Activated T-cell treated with anti-CD3 and anti-CD28 coated beads for 1 hour (primary cell): ENCODE measurements at regions not wholly inside any gene's neighbourhood (a gene's known extent, or its start where the extent isn't known, plus 50 kb on each side); places are given as distances from the start of the nearest gene placed in this dataset.
"Not testable (repeated sequence)": the region's sequence is repeated elsewhere in the genome, so short reads cannot be mapped to it uniquely, and the experiment has no call there.

Source experiments
- DNase-seq: peaks from one replicate; pipeline ENCODE4 v3.0.0-alpha.2; 2020; ENCODE audit warnings: low read depth

DNA sequence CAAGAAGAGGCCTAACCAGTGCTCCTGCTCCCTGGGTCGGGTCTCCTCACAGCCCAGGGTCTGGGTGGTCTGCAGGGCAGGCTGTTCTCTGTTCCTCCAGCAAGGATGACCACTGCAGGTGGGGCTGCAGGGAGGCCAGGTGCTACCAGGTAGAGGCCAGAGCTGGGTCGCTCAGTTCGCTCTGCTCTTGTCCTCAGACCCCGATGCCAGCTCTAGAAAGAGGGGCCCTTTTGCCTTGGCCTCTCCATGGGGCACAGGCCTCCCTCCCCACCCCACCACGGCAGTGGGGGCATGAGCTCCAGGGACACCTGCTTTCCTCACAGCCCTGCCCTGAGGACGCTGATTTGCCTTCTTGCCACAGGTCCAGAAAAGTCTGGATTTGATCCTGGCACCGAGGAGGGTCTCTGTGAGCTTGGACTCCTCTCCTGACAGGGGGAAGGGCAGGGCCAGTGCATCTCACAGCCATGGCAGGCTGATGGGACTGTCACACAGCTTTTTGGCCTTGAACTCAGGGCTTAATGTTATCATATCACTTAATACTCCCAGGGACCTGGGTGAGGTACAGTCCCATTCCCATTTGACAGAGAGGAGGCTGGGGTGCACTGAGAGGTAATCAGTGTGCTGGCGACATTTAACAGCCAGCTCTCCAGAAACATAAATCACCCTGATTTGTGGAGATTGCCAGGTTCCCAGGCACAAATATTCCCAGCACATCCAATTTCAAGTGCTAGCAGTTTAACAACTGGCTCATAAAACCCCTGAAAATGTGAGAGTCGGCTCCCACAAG is 273.0 kb upstream of the SFSWAP start:
- DNase-seq: no peak

DNA sequence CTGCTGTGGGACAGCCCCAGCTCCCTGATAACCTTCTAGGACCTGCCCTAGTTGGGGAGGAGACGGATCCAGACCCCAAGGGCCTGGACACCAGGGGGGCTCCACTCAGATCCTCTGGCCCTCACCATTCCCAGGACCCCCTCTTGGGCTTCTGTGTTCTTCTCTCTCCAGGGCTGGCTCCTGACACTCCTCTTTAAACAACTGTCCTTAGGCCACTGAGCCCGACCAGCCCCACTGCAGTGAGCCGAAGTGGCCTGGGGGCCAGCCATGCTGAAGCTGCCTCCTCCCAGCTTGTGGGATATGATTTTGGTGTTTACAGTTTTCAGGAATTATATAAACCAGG is 272.4 kb upstream of the SFSWAP start:
- not testable (repeated sequence) for DNase-seq

DNA sequence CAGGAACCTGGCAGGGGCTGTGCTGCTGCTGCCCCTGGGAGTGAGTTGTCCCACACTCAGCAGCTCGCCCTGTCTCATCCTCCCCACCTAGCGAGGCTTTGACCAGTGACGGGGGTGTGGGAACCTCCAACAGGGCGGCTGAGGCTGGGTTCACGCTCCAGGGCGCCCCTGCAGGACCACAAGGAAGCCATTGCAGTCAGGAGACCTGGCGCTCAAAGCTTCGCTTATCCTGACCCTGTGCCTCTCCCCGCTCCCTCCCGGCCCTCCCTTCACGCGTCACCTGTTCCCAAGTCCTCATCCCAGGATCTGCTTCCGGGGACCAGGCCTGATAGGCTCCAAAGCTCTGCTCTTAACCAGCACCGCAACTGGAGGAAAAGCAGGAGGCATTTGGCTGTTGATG is 272.0 kb upstream of the SFSWAP start:
- no peak for DNase-seq

DNA sequence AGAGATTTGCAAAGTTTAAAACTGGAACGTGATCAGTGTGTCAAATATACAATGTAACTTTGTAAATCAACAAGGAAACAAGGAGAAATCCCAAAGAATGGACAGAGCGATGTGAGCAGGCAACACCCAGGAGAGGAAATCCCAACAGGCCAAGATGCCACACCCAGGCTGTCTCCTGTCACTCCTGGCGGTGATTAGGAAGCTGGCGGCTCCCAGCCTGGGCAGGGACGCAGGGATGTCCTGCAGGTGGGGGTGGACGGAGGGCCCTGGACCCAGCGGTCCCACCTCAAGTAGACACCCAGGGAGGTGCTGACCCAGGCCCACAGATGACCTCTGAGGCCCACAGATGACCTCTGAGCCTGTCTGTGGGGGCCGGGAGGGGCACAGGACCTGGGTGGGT is 271.1 kb upstream of the SFSWAP start:
- not testable (repeated sequence) for DNase-seq

DNA sequence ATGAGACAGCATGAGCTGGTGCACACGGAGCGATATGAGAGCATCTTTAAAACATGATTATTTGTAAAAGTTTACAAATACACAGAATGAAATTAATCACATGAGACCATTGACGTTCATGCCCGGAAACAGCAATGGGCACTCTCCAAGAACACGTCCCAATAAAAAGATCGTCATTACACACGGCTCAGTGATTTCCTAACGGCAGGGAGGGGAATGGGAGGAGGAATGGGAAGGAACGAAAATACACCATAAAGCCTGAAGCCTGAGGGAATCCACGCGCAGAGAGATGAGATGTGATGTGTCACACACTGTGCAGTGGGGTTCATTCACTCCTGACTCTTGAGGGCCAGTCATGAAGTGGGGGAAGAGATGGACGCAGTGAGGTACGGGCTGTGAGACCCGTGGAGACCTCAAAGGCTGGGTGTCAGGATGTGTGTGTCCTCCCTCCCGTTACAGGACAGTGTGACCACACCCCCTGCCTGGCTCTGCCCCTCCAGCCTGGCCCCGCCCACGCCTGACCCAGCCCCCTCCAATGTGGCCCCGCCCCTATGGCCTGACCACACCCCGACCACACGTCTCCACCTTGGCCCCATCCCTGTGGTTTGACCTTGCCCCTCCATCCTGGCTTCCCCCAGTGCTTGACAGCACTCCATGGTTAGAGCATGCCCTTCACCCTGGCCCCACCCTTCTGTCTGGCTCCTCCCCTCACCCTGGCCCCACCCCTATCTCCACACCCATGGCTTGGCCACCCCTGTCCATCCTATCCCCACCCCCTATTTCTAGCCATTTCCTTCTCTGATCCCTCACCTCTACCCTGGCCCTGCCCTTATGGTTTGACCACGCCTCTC is 270.5 kb upstream of the SFSWAP start:
- not testable (repeated sequence) for DNase-seq

DNA sequence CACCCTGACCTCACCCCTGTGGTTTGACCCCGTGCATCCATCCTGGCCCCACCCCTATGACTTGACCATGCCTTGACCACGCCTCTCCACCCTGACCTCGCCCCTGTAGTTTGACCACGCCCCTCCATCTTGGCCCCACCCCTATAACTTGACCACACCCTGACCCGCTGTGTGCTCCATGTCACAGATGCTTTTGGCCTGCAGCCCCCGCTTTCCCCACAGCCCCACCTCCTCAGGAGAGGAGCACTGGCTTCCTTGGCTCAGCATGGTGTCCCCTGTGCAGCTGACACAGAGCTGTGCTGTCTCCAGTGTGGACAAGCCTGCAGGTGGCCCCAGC is 269.9 kb upstream of the SFSWAP start:
- DNase-seq: no peak

DNA sequence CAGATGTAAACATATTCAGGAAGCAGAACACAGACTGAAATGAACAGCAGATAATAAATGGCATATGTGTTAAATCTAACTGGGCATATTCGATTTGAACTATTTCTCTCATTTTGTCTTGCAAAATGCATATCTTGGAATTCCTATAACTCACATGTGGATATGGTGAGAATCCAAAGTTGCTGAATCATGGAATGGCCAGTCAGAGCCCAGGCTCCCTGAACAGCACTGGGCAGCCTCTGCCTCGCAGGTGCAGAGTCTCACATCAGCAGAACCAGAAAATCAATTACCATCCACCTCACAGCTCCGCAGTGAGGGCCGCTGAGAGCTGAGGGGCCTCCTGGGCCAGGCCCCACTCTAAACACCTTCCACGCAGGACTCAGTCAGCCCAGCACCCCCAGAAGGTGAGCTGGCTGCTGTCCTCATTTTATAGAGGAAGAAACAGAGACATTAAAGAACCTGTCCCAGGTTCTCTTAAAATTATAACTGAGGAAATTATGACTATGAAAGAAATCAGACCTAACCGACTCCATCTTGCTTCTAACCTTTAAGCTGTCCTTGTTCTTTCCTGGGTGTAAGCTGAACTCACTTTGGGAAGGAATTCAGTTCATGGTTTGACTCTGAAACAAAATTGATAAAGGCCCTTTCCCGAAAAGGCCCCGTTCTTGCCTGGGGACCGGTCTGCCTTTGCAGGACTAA is 269.1 kb upstream of the SFSWAP start:
- no peak for DNase-seq

DNA sequence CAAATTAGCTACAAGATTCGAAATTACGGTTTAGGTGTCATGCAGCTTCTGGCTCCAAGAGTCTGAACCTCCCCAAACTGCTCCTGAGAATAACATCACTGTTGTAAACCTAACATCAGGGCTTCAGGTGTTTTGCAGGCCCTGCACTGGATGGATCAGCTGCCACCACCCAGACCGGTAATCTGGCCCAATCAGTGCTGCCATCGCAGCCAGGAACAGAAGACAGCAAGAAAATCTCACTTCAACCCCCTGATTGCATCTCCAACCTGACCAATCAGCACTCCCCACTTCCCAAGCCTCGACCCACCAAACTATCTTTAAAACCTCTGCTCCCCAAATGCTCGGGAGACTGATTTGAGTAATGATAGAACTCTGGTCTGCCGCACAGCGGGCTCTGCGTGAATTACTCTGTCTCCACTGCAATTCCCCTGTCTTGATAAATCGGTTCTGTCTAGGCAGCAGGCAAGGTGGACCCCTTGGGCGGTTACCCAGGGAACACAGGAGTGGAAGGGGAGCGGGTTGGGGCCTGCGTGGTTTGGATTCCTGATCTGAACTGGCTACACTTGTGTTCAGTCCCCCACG is 268.5 kb upstream of the SFSWAP start:
- no peak for DNase-seq

DNA sequence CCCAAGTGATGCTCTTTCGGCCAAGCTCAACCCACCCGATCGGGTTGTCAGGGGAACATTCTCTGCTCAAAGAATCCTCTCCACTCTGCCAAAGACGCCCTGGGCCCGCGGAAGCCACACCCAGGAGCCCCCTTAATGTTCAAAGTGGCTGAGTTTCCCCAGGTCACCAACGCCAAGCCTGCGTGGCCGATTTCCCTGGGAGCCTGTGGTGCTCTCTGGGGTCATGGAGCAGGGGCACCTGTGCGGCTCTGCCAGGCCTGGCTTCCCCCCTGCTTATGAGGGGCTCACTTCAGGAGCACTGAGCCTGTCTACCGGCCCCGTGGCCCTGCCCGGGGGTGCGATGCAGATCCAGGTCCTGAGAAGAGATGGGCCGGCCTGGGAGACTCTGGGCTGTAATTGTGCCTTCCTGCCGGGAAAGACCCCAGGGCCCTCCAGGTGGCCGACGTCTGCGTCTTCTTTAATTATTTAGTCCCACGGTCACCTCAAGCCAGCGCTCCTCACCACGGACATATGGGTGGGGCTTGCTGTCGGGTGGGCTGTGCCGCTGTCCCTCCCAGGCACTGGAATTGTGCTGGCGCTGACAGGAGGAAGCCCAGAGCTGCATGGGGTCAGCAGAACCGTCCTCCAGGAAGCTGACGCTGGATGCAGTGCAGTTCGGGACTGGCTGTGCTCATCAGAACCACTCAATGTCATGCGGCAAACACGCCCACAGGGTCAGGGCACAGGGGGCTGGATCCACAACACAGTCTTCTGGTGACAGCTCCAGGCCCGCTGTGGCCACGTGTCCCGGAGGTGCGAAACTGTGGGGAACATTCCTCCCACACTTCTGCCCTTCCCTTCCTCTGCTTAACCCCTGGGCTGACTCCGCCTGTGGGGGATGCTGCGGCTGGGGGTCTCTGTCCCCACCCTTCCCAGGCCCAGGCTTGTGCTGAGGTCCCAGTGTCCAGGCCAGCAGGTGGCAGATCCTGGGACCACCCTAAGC is 267.6 kb upstream of the SFSWAP start:
- DNase-seq: no peak

DNA sequence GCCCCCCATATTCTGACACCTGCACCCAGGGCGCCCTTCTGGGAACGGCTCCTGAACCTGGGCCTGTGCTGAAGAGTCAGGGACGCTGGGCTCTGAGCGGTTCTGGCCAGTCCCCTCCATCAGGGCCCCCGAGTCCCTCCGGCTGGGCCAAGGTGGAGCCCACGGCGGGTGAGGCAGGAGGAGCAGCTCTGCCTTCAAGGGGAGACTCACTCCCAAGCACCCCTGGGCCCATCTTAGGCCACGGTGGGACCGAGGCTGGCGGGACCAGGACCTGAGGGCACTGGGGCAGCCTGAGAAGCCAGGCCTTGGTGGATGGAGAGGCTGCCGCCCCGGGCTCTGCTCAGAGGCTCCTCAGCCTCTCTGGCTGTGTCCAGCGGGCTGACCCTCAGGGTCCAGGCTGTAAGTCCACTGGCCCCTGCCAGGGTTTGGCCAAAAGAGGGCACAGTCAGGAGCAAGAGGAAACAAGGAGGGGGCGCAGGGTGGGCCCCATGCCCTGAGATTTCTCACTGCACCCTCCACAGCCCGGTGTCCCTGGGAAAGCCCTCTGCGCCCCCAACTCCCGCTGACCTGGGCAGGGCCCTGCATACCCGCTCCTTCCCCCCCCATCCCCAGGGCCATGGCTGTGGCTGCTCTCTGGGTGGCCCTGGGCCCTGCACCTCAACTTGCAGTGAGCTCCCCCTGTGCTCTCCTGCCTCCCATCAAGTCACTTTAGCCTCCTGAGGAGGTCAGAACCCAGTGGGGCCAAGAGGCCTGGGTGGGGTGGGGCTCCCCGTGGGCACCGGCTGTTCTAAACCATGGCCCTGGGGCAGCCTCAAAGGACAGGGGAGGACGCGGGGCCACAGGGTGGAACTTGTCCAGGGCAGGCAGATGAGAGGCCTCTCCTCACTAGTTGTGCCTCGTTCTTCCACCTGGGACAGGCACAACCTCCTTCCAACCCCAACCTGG is 266.4 kb upstream of the SFSWAP start:
- DNase-seq: no peak

DNA sequence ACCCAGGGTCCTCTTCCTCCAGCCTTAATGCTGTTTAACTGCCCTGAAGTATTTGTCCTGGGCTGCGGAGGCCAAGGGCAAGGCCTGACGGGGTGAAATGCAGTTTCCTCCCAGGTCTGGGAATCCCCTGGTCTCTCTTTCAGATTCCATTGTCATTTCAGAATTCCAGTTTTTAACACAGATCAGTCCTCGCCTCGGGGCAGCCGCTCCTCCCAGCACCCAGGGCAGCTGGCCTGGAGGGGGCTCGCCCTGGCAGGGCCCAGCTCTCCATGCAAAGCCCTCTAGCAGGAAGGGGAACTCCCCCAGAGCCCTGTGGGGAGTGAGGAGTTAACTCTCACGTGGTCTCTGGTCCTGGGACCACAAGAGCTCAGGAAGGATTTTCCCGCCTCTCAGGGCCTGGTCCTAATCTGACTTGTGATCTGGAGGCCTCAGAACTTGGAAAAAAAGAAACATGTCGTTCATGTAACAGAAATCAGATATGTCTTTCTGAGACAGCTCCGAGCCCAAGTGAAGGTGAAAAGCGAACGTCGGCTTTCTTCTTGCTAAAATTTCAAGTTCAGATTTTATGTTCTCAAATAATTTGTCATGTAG is 265.6 kb upstream of the SFSWAP start:
- no peak for DNase-seq

DNA sequence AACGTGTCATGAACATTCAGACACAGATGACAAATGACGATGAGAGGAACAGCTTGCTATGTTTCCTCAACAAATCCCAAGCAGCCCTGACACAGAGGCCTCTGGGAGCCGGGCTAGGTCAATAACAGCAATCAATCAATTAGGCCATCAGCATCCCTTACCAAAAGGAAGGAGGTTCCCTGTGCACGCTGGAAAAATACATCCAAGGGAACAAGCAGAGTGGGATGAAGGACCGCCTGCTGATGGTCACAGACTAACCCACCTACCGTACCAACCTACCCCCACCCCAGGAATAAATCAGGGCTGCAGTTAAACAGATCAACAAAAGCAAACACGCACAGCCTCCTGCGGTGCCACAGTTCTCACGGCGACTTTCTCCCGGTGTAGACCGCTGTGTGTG is 265.1 kb upstream of the SFSWAP start:
- DNase-seq: no peak

DNA sequence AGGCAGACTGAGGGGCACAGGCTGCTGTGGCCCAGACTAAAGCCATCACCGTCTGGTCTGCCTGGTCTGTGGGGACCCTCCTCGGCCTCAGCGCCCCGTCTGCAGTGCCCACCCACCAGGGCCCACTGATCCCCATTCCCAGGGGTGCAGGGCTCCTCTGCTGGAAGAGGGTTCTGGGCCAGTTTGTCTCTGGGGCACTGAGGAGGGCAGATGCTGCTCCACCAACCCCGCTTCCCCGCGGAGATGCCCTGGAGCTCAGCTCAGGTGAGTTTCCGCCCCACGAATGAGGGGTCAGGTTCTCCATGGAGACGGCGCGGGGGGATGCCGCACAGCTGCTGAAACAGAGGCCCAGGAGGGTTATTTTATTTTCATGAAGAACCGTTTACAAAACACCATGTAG is 263.3 kb upstream of the SFSWAP start:
- not testable (repeated sequence) for DNase-seq

DNA sequence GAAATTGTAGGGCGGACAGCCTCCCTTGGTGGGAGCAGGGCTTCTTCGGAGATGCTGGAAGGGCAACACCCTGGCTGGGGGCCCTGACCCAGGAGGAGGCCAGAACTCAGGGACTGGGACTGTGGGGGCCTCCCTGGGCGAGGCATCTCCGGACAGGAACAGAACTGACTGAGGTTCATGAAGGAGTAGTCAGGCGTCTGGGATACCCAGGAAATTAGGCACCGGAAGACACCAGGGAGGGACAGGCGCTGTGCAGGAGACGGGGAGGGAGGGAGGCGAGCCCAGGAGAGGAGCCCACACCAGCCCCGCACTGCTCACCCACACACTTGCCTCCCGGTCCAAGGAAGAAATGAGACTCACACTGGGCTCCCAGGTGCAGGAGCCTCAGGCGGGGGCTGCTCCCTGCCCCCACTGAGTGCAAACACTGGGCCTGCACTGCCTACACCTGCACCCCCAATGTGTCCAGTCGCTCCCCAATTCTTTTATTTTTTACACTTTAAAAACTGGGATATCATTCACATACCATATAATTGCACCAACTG is 262.6 kb upstream of the SFSWAP start:
- no peak for DNase-seq

DNA sequence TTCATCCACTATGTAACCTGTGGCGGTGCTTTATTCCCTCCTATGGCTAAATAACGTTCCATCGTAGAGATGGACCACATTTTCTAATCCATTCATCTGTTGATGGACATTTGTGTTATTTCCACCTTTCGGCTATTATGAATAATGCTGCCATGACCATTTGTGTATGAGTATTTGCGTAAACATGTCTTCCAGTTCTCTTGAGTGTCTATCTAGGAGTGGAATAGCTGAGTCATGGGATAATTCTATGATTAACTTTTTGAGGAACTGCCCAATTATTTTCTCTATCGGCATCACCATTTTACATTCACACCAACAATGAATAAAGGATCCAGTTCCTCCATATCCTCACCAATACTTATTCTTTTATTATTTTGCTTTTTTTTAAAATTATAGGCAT is 261.9 kb upstream of the SFSWAP start:
- DNase-seq: no peak

DNA sequence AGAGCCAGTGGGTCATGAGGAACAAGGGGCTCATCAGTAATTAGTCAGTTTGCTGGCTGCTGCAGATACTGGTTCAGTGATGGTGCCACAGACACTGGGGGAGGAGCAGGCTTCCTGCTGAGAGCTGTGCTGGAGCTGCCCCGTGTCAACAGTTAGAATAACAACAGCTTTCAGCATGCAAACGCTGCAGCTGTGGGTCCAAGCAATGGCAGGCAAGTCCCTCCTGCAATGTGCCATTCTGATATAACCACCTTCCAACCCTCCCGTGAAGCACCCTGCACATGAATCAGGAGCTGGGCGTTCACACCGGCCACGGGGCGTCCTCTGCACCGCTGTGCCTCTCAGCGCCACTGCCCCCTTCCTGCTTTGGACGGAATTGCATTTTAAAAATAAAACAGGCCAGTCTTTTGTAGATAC is 258.4 kb upstream of the SFSWAP start:
- DNase-seq: no peak

DNA sequence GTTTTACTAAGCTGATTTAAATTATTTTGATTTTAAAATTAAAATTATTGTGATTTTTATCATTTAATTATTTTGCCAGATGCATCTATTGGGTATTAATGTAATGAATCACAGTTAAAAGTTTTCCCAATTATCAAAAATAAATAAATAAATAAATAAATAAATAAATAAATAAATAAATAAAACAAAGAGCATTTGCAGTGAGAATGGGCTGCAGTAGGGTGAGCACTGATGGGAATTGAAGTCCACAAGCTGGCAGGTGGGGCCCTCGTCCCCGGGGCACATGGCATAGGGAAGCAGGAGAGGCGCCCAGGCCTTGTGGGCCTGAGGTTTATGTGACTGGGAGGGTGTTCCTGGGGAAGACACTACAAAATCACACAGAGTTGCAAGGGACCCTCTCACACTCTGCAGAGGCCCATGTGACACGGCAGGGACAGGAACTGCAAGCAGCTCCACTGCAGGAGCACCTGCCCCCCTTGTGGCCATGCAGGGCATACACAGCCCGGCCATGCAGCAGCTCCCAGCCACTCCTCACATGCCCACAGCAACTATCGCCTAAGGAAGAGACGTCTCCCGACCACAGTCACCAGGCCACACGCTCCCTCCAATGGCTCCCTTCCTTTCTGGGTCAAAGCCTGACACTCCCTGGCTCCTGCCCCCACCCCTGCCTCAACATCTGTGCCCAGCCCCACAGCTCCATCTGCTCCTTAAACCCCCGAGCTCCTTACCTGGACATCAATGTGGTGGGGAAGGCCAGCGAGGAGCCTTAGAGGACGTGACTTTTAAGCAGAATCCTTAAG is 256.3 kb upstream of the SFSWAP start:
- no peak for DNase-seq

DNA sequence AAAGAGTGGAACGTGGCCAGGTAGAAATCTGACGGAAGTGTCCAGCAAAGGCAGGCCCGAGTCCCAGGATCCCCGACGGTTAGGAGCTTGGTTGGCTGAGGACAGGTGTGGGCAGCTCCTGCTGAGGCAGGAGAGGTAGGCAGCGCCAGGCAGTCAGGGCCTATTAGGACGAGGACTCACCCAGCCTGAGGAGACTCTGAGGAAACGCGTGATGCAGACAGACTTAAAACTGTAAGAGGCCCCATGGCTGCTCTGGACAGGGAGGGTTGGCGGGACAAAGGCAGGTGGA is 255.7 kb upstream of the SFSWAP start:
- no peak for DNase-seq

DNA sequence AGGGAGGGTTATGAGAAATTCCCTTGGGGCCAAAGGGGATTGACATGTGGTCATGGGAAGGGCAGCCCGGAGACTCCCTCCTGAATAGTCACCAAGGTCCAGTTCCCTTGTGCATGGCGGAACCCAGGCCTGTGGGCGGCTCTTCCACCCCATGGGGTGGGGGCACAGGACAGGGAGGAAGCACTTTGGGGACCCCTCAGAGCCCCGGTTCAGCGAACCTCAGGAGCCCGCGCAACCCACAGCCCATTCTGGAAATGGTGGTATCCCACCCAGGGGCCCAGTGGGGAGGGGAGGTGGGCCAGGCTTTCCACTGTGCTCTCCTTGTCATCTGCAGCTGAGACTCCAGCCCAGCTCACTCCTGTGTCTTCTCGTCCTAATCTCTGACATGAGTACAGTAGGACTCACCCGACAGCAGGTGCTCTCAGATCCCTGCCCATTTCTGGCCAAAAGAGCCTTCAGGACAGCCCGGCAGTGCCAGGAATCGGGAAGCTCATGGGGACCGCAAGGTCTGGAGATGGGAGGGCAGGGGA is 255.2 kb upstream of the SFSWAP start:
- DNase-seq: no peak
